Activated CD8-positive, alpha-beta memory T cell treated with anti-CD3 and anti-CD28 coated beads for 36 hours (primary cell): ENCODE measurements at regions not wholly inside any gene's neighbourhood (a gene's known extent, or its start where the extent isn't known, plus 50 kb on each side); places are given as distances from the start of the nearest gene placed in this dataset.

Source experiments
- CTCF ChIA-PET: fragments of 350-600 bp; sonication (Branson Sonifier 250); formaldehyde crosslinking; loops from one replicate; lab custom pipeline; 2021; ENCODE audit warnings: antibody characterized with exemption; lab: Charles Lee
- POLR2A ChIA-PET: fragments of 350-600 bp; sonication (Branson Sonifier 250); formaldehyde crosslinking; loops from one replicate; lab custom pipeline; 2021; ENCODE audit warnings: antibody characterized with exemption; lab: Charles Lee

GRCh38 chr2:118791483-118791882 lies 56.0 kb downstream of the EN1 start:
- CTCF ChIA-PET, result no interaction called here
- POLR2A ChIA-PET, result no interaction called here

GRCh38 chr2:118786746-118787145 lies 60.7 kb downstream of the EN1 start:
- ChIA-PET CTCF (no interaction called here), POLR2A (no interaction called here)

GRCh38 chr2:118784860-118785259 lies 62.6 kb downstream of the EN1 start:
- ChIA-PET CTCF (no interaction called here), POLR2A (no interaction called here)

- POLR2A ChIA-PET, result no interaction called here
- CTCF ChIA-PET, result no interaction called here
These were observed 68.1 kb downstream of the EN1 start for GRCh38 chr2:118779362-118779761.

- ChIA-PET POLR2A (no interaction called here), CTCF (no interaction called here)
These were observed 72.9 kb downstream of the EN1 start for GRCh38 chr2:118774458-118775133.

GRCh38 chr2:118773826-118774225 lies 73.6 kb downstream of the EN1 start:
- ChIA-PET CTCF (no interaction called here), POLR2A (no interaction called here)

GRCh38 chr2:118772487-118773200 lies 74.8 kb downstream of the EN1 start:
- CTCF ChIA-PET, result no interaction called here
- POLR2A ChIA-PET, result no interaction called here

GRCh38 chr2:118769707-118770400 lies 77.6 kb downstream of the EN1 start:
- POLR2A ChIA-PET, result no interaction called here
- CTCF ChIA-PET, result no interaction called here

GRCh38 chr2:118766871-118767270 lies 80.6 kb downstream of the EN1 start:
- CTCF ChIA-PET, result no interaction called here

GRCh38 chr2:118764855-118765254 lies 82.6 kb downstream of the EN1 start:
- ChIA-PET POLR2A (no interaction called here), CTCF (no interaction called here)

More at GRCh38 chr2:118766871-118767270, 80.6 kb downstream of the EN1 start:
- POLR2A ChIA-PET, result interaction anchor here (0.6 kb wide), 1 partner anchor 699 kb away, joined by 3 read pairs; no protein-coding TSS in a partner anchor

GRCh38 chr2:118763797-118764196 lies 83.7 kb downstream of the EN1 start:
- ChIA-PET CTCF (no interaction called here), POLR2A (no interaction called here)

GRCh38 chr2:118762290-118762689 lies 85.2 kb downstream of the EN1 start:
- ChIA-PET POLR2A (no interaction called here), CTCF (no interaction called here)

GRCh38 chr2:118761771-118762170 lies 85.7 kb downstream of the EN1 start:
- CTCF ChIA-PET, result no interaction called here
- POLR2A ChIA-PET, result no interaction called here

- ChIA-PET CTCF (no interaction called here), POLR2A (no interaction called here)
These were observed 91.5 kb downstream of the EN1 start for GRCh38 chr2:118755901-118756300.

GRCh38 chr2:118755384-118755783 lies 92.1 kb downstream of the EN1 start:
- CTCF ChIA-PET, result no interaction called here
- POLR2A ChIA-PET, result no interaction called here

GRCh38 chr2:118752762-118753429 lies 94.6 kb downstream of the EN1 start:
- POLR2A ChIA-PET, result no interaction called here

GRCh38 chr2:118750959-118751565 lies 96.4 kb downstream of the EN1 start:
- ChIA-PET CTCF (no interaction called here), POLR2A (no interaction called here)

More at GRCh38 chr2:118752762-118753429, 94.6 kb downstream of the EN1 start:
- CTCF ChIA-PET, result no interaction called here

- CTCF ChIA-PET, result no interaction called here
- POLR2A ChIA-PET, result no interaction called here
These were observed 99.1 kb downstream of the EN1 start for GRCh38 chr2:118748245-118748885.

- ChIA-PET CTCF (no interaction called here), POLR2A (no interaction called here)
These were observed 99.8 kb downstream of the EN1 start for GRCh38 chr2:118747637-118748036.
